Stimulated activated CD8-positive, alpha-beta memory T cell treated with anti-CD3 and anti-CD28 coated beads, Interleukin-4, amount 100 ng/mL, for 24 hours (primary cell): ENCODE measurements at regions not wholly inside any gene's neighbourhood (a gene's known extent, or its start where the extent isn't known, plus 50 kb on each side); places are given as distances from the start of the nearest gene placed in this dataset.
"Not testable (repeated sequence)": the region's sequence is repeated elsewhere in the genome, so short reads cannot be mapped to it uniquely, and the experiment has no call there.

Source experiments
- DNase-seq: peaks from one replicate; pipeline ENCODE4 v3.0.0-alpha.2; 2020; ENCODE audit warnings: low read depth

- no peak for DNase-seq
Measured at GRCh38 chr1:234901491-234902049, 227.1 kb downstream of the TOMM20 start.

DNA sequence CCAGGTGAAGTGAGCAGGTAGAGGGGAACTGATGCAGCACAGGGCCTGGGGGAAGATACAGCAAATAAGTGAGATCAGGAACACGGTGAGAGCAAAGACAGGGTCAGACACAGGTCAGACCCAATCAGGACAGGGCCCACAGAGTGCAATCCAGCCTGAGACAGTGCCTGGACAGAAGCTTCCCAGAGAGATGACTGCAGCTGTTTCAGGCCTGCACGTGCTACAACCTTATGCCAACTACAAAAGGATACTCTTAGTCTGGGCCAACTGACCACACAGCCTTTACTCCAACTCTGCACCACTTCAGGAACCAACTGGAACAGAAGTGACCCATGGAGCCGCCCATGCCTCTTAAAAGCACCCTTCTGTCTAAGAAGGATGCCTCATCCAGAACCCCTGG is 228.0 kb downstream of the TOMM20 start:
- DNase-seq, result no peak

DNA sequence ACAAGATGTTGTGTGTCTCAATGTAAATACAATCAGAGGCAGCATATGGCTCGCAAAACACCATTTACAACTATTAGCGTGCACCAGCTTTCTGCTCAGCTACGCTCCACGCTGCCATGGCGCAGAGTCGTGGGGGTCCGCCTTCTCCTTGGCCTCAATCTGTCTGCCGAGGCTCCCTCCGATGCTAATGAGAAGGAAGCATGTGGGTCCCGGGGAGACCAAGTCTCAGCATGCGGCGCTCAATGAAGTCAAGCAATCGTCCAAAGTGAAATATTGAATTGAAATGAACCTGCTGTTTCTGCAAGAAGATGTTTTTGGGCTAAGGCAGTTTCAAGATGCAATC is 228.9 kb downstream of the TOMM20 start:
- DNase-seq, result no peak

DNA sequence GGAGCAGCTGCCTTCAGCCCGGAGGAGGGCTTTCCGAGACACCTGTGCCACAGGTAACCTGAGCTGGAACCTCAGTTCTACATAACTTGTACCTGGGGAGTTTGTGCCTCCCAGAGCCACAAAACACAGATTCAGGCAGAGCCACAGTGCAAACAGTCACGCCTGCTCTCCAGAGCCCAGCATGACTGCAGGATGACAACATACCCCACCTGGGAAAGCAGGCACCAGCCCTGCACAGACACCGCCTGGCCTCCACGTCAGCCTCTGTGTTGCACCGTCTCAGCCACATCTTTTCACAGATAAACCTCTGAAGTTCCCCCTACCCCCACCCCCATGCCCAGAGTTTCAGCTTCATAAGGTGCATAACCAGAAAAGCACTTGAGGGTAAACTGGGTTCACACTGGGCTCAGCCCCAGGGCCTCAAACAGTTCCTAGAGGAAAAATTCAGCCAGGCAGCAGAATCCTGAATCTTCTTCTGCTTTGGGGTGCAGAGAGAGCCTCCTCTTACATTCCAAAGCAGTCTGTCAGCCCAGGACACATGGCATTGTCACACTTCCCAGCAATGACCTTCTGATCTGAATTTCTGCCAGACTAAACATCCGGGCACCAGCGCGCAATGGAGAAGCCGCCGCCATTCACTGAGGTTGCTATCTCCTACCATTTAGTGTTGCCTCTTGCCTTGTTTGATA is 229.5 kb downstream of the TOMM20 start:
- no peak for DNase-seq

DNA sequence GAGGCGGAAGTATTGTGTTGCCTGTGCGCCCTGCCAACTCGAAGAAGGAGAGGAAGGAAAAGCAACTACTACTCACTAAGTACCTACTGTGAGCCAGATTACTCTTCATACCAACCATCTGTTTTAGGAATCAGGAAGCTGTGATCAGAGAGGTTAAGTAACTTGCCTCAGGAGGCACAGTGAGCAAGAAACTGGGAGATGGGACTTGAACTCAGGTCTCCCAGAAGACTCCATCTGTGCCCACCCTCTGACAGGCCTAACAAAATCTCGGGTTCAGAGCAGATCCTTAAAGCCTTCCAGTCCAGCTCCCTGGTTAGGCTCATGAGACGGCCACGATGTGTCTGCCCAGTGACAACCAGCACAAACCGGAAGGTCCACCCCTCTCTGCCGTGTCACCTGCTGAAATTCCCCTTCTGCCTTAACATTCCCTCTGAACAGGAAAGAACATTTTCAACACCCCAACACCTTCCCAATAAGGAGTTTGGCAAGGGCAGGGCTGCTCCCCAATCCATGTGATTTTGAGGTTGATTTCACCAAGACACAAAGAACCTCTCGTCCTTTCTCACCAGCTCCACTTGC is 230.1 kb downstream of the TOMM20 start:
- DNase-seq, result no peak

DNA sequence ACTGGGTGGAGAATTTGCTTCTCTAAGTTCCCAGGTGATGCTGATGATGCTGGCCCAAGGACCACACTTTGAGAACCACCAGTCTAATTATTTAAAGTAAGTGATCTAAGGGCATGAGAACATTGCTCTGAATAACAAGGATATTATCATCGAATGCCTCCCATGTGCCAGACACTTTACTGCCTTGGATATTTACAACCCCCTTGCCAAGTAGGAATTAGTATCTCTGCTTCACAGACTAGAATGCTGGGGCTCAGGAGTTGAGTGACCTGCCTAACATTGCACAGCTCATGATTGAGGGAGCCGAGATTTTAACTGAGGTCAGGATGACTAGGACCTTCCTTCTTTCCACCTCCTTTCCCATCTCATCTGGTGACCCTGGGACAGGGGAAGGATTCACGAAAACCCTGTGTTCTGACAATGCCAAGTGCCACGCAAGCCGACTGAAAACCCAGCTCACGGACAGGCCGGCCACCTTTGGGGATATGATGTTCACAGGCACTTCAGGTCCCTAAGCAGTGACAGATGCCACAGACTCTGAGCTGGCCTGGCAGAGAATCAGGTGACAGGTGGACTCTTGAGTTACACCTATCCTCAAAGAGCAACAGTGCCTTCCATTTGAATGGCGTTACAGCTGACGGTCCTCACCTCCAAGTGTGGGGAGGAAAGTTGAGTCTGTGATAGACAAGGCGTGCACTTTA is 230.7 kb downstream of the TOMM20 start:
- no peak for DNase-seq

- DNase-seq, result no peak
Measured at GRCh38 chr1:234897390-234897749, 231.3 kb downstream of the TOMM20 start.

DNA sequence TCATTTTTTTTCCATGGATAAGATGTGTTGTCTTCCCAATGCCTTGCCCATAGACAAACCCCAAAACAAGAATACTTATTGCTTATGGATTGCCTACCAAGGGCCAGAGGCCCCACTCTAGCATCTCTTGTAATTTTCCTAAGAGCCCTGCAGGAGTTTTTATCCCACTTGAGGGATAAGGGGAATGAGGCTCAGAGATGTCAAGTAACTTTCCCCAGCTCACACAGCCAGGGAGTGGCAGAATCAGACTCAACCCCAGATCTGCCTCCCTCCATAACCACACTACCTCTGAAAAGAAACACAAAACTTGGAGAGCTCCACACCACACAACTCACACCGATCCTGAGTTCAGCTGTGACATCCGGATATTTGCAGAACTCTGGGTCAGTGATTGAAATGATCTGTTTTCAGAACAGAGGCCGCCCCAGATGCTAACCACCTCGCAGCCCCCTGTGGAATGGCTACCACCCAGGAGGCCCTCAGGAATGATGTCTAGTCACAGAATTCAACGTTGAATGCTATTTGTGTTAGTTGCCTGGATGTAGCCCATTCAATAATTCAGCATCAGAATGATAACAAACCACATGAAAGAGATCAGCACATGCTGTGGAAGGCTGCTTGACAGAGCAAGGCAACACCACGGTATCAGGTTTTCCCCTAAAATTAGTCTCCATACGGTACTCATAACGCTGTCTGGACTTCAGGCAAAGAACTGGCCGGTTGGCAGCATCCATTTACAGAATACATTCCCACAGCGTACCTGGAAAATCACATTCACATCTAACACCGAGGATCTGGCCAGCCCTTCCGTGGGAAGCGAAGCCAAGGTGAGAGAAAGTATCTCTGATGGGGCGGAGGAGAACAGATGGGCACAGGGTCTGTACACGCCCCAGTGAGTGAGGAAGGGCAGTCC is 231.9 kb downstream of the TOMM20 start:
- no peak for DNase-seq

GRCh38 chr1:234893725-234894630 is 234.7 kb downstream of the TOMM20 start:
- peak; percentile 20 for DNase-seq

DNA sequence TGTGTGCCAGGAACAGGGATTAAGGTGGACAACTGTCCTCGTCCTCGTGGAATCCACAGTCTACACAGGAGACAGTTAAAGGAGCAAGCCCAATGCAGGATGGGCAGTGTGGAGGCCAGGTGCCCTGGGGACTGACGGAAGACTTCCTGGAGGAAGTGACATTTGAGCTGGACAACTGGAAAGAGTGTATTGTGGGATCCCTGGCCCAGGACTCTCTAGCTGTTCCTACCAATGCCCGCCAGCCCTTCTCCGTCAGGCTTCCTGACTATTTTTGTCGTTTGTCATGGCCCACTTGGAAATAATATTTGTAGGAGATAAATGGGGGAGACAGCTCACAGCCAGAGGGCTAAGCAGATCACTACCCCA is 235.3 kb downstream of the TOMM20 start:
- DNase-seq, result no peak

GRCh38 chr1:234892642-234893041 is 236.0 kb downstream of the TOMM20 start:
- no peak for DNase-seq

DNA sequence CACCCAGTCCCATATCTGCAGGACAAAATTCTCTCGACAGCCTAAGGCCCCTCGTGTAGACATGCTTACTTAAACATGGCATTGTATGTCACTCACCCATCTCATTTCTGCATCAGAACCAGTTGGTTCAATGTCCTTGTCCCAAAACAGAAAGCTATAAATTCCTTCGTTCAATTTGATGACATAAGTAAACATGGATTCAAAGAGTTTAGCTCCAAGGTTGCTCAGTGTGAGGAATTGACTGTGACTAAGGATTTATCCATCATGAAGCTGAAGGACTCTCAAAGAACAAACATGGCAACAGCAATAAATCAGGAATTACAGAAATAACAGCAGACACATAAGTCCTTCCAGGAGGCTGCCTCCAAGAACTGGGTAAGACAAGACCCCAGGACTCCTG is 237.2 kb downstream of the TOMM20 start:
- no peak for DNase-seq

GRCh38 chr1:234889643-234890042 is 239.0 kb downstream of the TOMM20 start:
- no peak for DNase-seq

GRCh38 chr1:234888247-234888646 is 240.4 kb downstream of the TOMM20 start:
- DNase-seq, result not testable (repeated sequence)

DNA sequence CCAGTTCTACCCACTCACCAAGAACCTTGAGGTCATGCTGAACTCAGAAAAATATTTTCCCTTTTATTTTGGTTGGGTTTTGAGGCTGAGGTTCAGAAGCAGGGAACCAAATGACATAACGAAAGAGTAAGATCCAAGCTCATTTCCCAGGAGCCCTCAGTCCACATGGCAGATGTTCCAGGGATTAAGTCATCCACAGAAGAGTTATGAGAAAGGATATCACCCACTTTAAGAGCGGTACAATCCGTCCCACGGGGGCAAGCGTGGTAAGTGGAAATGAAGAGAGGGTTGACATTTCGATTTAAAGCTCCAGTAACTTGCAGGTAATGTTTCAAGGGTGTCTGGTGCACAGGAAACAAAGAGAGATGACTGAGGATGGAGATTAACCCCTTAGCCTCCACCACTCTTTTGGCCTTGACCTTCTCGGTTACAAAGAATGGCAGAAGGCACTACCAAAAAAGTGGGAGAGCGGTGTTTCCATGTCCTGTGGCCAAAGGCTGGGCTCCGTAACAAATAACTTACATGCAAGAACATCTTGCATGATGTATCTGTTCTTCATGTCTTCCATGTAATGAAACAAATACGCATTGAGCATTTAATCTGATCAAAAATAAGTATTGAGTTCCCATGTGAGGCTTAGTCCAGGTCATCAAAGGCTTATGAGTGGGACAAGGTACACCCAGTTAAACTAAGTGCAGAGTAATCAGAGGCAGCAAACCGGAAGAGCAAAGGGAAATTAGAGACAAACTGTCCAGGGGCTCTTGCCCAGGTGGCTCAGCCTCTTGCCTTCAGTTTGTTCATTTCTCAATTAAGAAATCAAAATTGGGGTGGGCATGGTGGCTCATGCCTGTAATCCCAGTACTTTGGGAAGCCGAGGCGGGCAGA is 241.4 kb downstream of the TOMM20 start:
- no peak for DNase-seq

- no peak for DNase-seq
Measured at GRCh38 chr1:234886081-234886984, 242.3 kb downstream of the TOMM20 start.

GRCh38 chr1:234885601-234886000 is 243.0 kb downstream of the TOMM20 start:
- DNase-seq, result no peak

DNA sequence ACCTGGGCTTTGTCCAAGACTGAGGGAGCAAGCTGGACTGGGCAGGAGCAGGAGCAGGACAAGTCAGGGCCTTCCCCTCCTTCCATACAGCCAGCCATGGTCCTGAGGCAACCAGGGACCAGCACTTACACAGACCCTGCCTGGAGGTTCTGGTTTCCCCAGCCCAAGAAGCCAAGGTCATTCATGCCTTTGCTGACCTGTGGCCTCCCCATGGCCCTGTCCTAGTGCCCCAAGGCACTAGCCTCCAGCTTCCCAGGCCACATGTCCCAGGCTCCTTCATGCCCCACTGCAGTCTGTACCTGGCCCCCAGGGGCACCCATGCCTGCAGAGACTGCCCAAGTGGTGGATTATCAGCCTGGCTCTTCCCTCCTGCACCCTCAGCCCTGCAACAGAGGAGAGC is 243.9 kb downstream of the TOMM20 start:
- no peak for DNase-seq

- no peak for DNase-seq
Measured at GRCh38 chr1:234884006-234884405, 244.6 kb downstream of the TOMM20 start.
